Uterus (tissue), 3 donors: ENCODE measurements at regions not wholly inside any gene's neighbourhood (a gene's known extent, or its start where the extent isn't known, plus 50 kb on each side); places are given as distances from the start of the nearest gene placed in this dataset.

Experiments used
- DNase-seq, 2 donors: peaks; one replicate each; pipeline ENCODE4 v3.0.0-alpha.2; 2019 to 2020
- H3K27ac ChIP-seq, 2 donors: fragments of 200-600 bp; sonication (generic); 1 replicate in 1 of 2; 2 replicates in 1 of 2; pipeline ENCODE4 v1.5.1; 2016 to 2018
- H3K27me3 ChIP-seq, 2 donors: fragments of 200-600 bp; sonication (generic); one replicate each; pipeline ENCODE4 v1.5.1; 2018 to 2019; ENCODE audit warnings: control low read depth in 1 of 2
- H3K36me3 ChIP-seq, 2 donors: fragments of 200-600 bp; sonication (generic); one replicate each; pipeline ENCODE4 v1.5.1; 2019; ENCODE audit warnings: control low read depth in 1 of 2
- H3K4me1 ChIP-seq, 2 donors: fragments of 200-600 bp; sonication (generic); one replicate each; pipeline ENCODE4 v1.5.1; 2018 to 2019; ENCODE audit warnings: control low read depth in 1 of 2
- H3K4me3 ChIP-seq, 2 donors: fragments of 200-600 bp; sonication (generic); 1 replicate in 1 of 2; 2 replicates in 1 of 2; pipeline ENCODE4 v1.5.1; 2018 to 2019; ENCODE audit warnings: mild to moderate bottlenecking in 1 of 2
- H3K9me3 ChIP-seq, 2 donors: fragments of 200-600 bp; sonication (generic); one replicate each; pipeline ENCODE4 v1.5.1; 2019; ENCODE audit warnings: control low read depth in 1 of 2
- POLR2A ChIP-seq, 2 donors: fragments of 450-650 bp; IDR thresholded peaks; one replicate each; pipeline ENCODE4 v1.6.1; 2016; ENCODE audit warnings: antibody characterized with exemption in 2 of 2, mild to moderate bottlenecking in 1 of 2, moderate library complexity in 1 of 2
- intact Hi-C: fragments of 100-400 bp; cut with DNase I; formaldehyde crosslinking; loops from one replicate; pipeline ENCODE4 v1.15.1; 2023; ENCODE audit warnings: low total_unique reads
- TF ChIP-seq, protein P1 (sequence below), 4 experiments: fragments of 200-600 bp in 2 of 4; fragments of 450-650 bp in 2 of 4; sonication (generic) in 2 of 4; IDR thresholded peaks; one replicate each; pipeline ENCODE4 v1.5.1; 2016 to 2019; ENCODE audit warnings: antibody characterized with exemption in 4 of 4, mild to moderate bottlenecking in 2 of 4, moderate library complexity in 1 of 4
- donor health status: DM: yes; HTN: yes; CAD: no.

DNA sequence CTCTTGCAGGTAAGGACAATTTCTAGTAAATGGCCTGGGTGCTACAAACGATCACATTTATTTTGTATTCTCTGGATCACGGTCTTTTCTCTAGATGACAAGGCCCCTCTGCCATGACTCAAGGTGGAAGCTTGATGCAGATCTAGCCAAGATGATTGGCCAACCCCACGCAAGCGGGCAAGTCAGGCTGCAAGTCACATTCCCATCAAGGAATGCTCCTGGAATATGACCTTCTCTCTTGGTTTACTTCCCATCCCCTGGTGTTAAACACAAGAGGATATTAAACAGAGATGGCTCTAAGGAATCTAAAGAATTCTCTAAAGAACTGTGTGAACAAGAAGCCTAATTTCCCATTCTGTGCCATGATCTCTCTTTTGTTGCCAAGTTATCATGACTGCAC is 97.3 kb upstream of the SERPINE2 start:
- DNase-seq, result no peak
- intact Hi-C loops, result no loop called here
- no peak overlapping the region for H3K27ac ChIP-seq

DNA sequence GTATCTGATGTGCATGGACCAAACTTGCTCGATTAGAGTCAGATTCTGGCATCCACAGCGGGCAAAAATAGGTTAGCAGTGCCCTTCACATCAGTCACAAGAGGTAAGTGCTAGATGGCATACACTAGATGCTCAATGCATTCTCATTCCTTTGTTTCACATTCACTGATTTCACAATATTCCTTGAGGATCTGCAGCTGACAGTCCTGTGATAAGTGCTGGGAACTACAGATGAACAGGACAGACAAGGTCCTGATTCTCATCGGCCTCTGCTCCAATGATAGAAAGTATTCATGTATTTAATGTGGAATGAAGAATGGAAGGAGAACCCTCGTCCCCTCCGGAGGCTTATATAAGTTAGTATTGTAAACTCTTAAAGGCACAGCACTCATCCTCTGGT is 96.8 kb upstream of the SERPINE2 start:
- Histone ChIP-seq H3K27me3 (no peaks in the 10 kb centered on the region), H3K4me1 (no peaks in the 10 kb centered on the region), H3K4me3 (no peak overlapping the region), H3K9me3 (no peaks in the 10 kb centered on the region), H3K36me3 (no peaks in the 10 kb centered on the region), H3K27ac (no peak overlapping the region)
- no peak for TF ChIP-seq POLR2A (IDR thresholded peaks at IDR 0.05)
- TF ChIP-seq, protein P1, sequence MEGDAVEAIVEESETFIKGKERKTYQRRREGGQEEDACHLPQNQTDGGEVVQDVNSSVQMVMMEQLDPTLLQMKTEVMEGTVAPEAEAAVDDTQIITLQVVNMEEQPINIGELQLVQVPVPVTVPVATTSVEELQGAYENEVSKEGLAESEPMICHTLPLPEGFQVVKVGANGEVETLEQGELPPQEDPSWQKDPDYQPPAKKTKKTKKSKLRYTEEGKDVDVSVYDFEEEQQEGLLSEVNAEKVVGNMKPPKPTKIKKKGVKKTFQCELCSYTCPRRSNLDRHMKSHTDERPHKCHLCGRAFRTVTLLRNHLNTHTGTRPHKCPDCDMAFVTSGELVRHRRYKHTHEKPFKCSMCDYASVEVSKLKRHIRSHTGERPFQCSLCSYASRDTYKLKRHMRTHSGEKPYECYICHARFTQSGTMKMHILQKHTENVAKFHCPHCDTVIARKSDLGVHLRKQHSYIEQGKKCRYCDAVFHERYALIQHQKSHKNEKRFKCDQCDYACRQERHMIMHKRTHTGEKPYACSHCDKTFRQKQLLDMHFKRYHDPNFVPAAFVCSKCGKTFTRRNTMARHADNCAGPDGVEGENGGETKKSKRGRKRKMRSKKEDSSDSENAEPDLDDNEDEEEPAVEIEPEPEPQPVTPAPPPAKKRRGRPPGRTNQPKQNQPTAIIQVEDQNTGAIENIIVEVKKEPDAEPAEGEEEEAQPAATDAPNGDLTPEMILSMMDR (IDR thresholded peaks at IDR 0.05), result no peak
- no peak for DNase-seq
- intact Hi-C loops, result no loop called here

More for the DNA sequence above, 97.3 kb upstream of the SERPINE2 start:
- no peaks in the 10 kb centered on the region for H3K36me3 ChIP-seq
- no peaks in the 10 kb centered on the region for H3K4me1 ChIP-seq
- no peaks in the 10 kb centered on the region for H3K27me3 ChIP-seq
- TF ChIP-seq POLR2A (IDR thresholded peaks at IDR 0.05), result no peak
- TF ChIP-seq, protein P1 (IDR thresholded peaks at IDR 0.05), result no peak
- H3K4me3 ChIP-seq, result no peak overlapping the region
- H3K9me3 ChIP-seq, result no peaks in the 10 kb centered on the region

DNA sequence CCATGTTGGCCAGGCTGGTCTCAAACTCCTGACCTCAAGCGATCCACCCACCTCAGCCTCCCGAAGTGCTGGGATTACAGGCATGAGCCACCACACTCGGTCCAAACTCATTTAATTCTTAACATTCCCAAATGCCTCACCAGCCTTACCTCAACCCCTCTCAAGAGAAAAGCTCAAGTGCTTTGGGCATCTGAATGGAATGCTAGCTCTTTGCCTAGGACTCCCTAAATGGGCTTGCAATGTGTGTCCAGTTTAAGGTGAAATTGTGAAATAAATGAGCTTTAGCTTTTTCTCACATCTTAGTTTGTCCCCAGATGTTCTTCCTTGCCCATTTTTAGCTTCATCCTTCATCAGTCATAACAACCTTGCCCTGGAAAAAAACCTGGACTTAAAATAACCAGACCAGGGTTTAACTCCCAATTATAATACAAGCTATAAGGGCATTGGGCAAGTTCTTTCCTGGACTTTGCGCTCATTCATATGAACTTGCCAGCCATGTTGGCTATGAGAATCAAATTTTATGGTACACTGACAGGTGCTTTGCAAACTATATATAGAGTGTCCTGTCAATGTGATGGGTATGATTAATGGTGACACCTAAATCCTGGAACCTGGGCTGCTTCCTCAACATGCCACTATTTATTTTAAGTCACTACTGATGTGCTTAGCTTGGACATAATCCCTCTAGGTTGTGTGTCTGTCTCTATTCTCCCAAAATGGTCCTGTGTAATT is 95.1 kb upstream of the SERPINE2 start:
- TF ChIP-seq POLR2A (IDR thresholded peaks at IDR 0.05), result no peak
- TF ChIP-seq, protein P1 (IDR thresholded peaks at IDR 0.05), result no peak
- Histone ChIP-seq H3K36me3 (no peaks in the 10 kb centered on the region), H3K27ac (no peak overlapping the region), H3K4me1 (no peaks in the 10 kb centered on the region), H3K27me3 (no peaks in the 10 kb centered on the region), H3K4me3 (no peak overlapping the region), H3K9me3 (no peaks in the 10 kb centered on the region)
- no peak for DNase-seq
- intact Hi-C loops, result no loop called here

DNA sequence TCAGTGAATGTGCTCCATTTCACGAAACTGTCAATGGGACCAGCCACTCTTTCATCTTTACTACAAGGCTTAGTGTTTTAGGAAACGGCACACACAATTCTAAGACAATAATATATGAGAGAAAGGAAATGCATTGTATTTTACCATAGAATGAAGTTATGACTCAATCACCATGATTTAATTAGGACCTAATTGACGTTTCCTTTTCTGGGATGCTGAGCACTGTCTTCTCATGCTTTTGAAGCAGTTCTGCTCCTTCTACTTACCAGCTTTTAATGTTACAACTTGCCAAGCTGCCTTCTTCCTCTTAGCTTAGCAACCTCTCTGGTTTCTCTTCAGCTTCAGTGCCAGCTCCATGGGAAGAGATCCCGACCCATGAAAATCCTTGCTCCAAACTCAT is 94.3 kb upstream of the SERPINE2 start:
- no peaks in the 10 kb centered on the region for H3K27me3 ChIP-seq
- H3K4me3 ChIP-seq, result no peak overlapping the region
- peaks cover 0 to 4% of the 10 kb centered on the region in 2 donors for H3K4me1 ChIP-seq
- DNase-seq, result no peak
- no peaks in the 10 kb centered on the region for H3K36me3 ChIP-seq
- intact Hi-C loops, result no loop called here
- H3K27ac ChIP-seq, result no peak overlapping the region
- TF ChIP-seq, protein P1 (IDR thresholded peaks at IDR 0.05), result no peak
- TF ChIP-seq POLR2A (IDR thresholded peaks at IDR 0.05), result no peak
- H3K9me3 ChIP-seq, result no peaks in the 10 kb centered on the region

DNA sequence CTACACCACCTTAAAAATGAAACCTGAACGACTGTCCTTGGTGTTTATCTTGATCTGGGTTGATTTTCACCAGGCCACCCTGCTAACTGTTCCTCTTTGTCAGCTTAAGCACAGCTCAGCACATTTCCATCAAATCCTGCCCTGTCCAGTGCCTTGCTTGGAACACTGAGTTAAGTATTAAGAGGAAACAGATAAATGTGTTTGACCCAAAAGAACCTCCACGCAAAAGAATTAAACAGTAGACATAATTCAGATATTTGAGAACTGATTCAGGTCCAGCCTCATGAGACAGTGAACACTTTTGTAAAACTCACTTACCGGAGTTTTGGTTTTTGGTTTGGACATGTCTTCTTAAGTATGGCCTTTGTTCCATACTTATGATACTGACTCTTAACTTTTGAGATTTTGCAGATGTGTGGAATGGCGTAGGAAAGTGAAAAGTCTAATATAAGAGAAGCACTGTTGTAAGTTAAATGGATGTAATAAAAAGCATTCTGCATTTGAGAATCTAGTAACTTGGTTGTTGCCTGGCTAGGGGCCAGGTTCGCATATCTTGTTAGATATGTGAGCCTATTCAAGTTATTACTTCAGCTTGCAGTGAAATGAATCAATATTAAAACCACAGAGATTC is 88.9 kb upstream of the SERPINE2 start:
- no peak overlapping the region for H3K4me3 ChIP-seq
- no peaks in the 10 kb centered on the region for H3K9me3 ChIP-seq
- TF ChIP-seq POLR2A (IDR thresholded peaks at IDR 0.05), result no peak
- TF ChIP-seq, protein P1 (IDR thresholded peaks at IDR 0.05), result no peak
- H3K4me1 ChIP-seq, result peaks cover 0 to 4% of the 10 kb centered on the region in 2 donors
- H3K27ac ChIP-seq, result no peak overlapping the region
- intact Hi-C loops, result no loop called here
- DNase-seq, result peak in 1 of 2 donors; percentile 17
- no peaks in the 10 kb centered on the region for H3K27me3 ChIP-seq
- H3K36me3 ChIP-seq, result no peaks in the 10 kb centered on the region
